ENCODE measurements at regions not wholly inside any gene's neighbourhood (a gene's known extent, or its start where the extent isn't known, plus 50 kb on each side); places are given as distances from the start of the nearest gene placed in this dataset.

GRCh38 chr11:34745195-34745594, 124.3 kb downstream of the EHF start:
- H3K36me3 ChIP-seq (ENCODE audit: low read depth), result no peaks in the 10 kb centered on the region
- H3K27me3 ChIP-seq (ENCODE audit: insufficient read depth, poor library complexity, severe bottlenecking), result no peaks in the 10 kb centered on the region
- no peaks in the 10 kb centered on the region for H3K9me3 ChIP-seq (ENCODE audit: severe bottlenecking)
- peaks cover 8% of the 10 kb centered on the region for H3K4me1 ChIP-seq (ENCODE audit: insufficient read depth, poor library complexity, severe bottlenecking)
- ATAC-seq (ENCODE audit: low read depth) (no peak), DNase-seq (ENCODE audit: low spot score) (no peak)
- no peak for TF ChIP-seq CTCF (IDR thresholded peaks at IDR 0.05; ENCODE audit: poor library complexity, severe bottlenecking)
- H3K4me3 ChIP-seq (ENCODE audit: severe bottlenecking), result no peak overlapping the region
- no peak overlapping the region for H3K27ac ChIP-seq (ENCODE audit: poor library complexity, severe bottlenecking)

GRCh38 chr11:34744511-34744910, 123.6 kb downstream of the EHF start:
- ATAC-seq (ENCODE audit: low read depth), result no peak

GRCh38 chr11:34738237-34738636, 117.3 kb downstream of the EHF start:
- H3K9me3 ChIP-seq (ENCODE audit: severe bottlenecking), result no peaks in the 10 kb centered on the region
- H3K36me3 ChIP-seq (ENCODE audit: low read depth), result no peaks in the 10 kb centered on the region
- TF ChIP-seq CTCF (IDR thresholded peaks at IDR 0.05; ENCODE audit: poor library complexity, severe bottlenecking), result no peak
- no peak overlapping the region for H3K4me3 ChIP-seq (ENCODE audit: severe bottlenecking)
- no peak overlapping the region for H3K27ac ChIP-seq (ENCODE audit: poor library complexity, severe bottlenecking)
- DNase-seq (ENCODE audit: low spot score) (no peak), ATAC-seq (ENCODE audit: low read depth) (no peak)
- H3K27me3 ChIP-seq (ENCODE audit: insufficient read depth, poor library complexity, severe bottlenecking), result no peaks in the 10 kb centered on the region
- H3K4me1 ChIP-seq (ENCODE audit: insufficient read depth, poor library complexity, severe bottlenecking), result no peaks in the 10 kb centered on the region

More at GRCh38 chr11:34744511-34744910, 123.6 kb downstream of the EHF start:
- no peak for DNase-seq (ENCODE audit: low spot score)
- Histone ChIP-seq H3K4me1 (ENCODE audit: insufficient read depth, poor library complexity, severe bottlenecking) (peaks cover 1% of the 10 kb centered on the region), H3K9me3 (ENCODE audit: severe bottlenecking) (no peaks in the 10 kb centered on the region), H3K27me3 (ENCODE audit: insufficient read depth, poor library complexity, severe bottlenecking) (no peaks in the 10 kb centered on the region), H3K36me3 (ENCODE audit: low read depth) (no peaks in the 10 kb centered on the region), H3K27ac (ENCODE audit: poor library complexity, severe bottlenecking) (no peak overlapping the region), H3K4me3 (ENCODE audit: severe bottlenecking) (no peak overlapping the region)
- no peak for TF ChIP-seq CTCF (IDR thresholded peaks at IDR 0.05; ENCODE audit: poor library complexity, severe bottlenecking)

GRCh38 chr11:34732831-34733230, 111.9 kb downstream of the EHF start:
- Histone ChIP-seq H3K27me3 (ENCODE audit: insufficient read depth, poor library complexity, severe bottlenecking) (no peaks in the 10 kb centered on the region), H3K27ac (ENCODE audit: poor library complexity, severe bottlenecking) (no peak overlapping the region), H3K4me1 (ENCODE audit: insufficient read depth, poor library complexity, severe bottlenecking) (no peaks in the 10 kb centered on the region), H3K36me3 (ENCODE audit: low read depth) (no peaks in the 10 kb centered on the region), H3K9me3 (ENCODE audit: severe bottlenecking) (no peaks in the 10 kb centered on the region), H3K4me3 (ENCODE audit: severe bottlenecking) (no peak overlapping the region)
- ATAC-seq (ENCODE audit: low read depth), result no peak
- no peak for TF ChIP-seq CTCF (IDR thresholded peaks at IDR 0.05; ENCODE audit: poor library complexity, severe bottlenecking)
- DNase-seq (ENCODE audit: low spot score), result no peak

- TF ChIP-seq CTCF (IDR thresholded peaks at IDR 0.05; ENCODE audit: poor library complexity, severe bottlenecking), result no peak
- ATAC-seq (ENCODE audit: low read depth), result no peak
- H3K36me3 ChIP-seq (ENCODE audit: low read depth), result no peaks in the 10 kb centered on the region
Observed at GRCh38 chr11:34731603-34732002, 110.7 kb downstream of the EHF start.

More at GRCh38 chr11:34731603-34732002, 110.7 kb downstream of the EHF start:
- Histone ChIP-seq H3K9me3 (ENCODE audit: severe bottlenecking) (no peaks in the 10 kb centered on the region), H3K27ac (ENCODE audit: poor library complexity, severe bottlenecking) (no peak overlapping the region), H3K4me1 (ENCODE audit: insufficient read depth, poor library complexity, severe bottlenecking) (no peaks in the 10 kb centered on the region), H3K27me3 (ENCODE audit: insufficient read depth, poor library complexity, severe bottlenecking) (no peaks in the 10 kb centered on the region), H3K4me3 (ENCODE audit: severe bottlenecking) (no peak overlapping the region)
- no peak for DNase-seq (ENCODE audit: low spot score)
